ENCODE measurements at regions not wholly inside any gene's neighbourhood (a gene's known extent, or its start where the extent isn't known, plus 50 kb on each side); places are given as distances from the start of the nearest gene placed in this dataset.

- Histone ChIP-seq H3K27ac (no peak overlapping the region), H3K4me1 (no peaks in the 10 kb centered on the region), H3K27me3 (no peaks in the 10 kb centered on the region), H3K9ac (no peak overlapping the region), H3K9me3 (ENCODE audit: low read depth) (no peaks in the 10 kb centered on the region), H3K4me2 (no peak overlapping the region), H3K79me2 (ENCODE audit: low read depth) (no peaks in the 10 kb centered on the region), H2AFZ (replicated peaks) (no peak overlapping the region), H3K4me3 (no peak overlapping the region), H4K20me1 (ENCODE audit: low read depth) (no peaks in the 10 kb centered on the region), H3K36me3 (no peaks in the 10 kb centered on the region), H3F3A (ENCODE audit: low read depth) (no peaks in the 10 kb centered on the region)
- Mint-ChIP-seq H3K27me3 (ENCODE audit: insufficient read depth, low read depth) (peaks cover 2% of the 10 kb centered on the region), H3K36me3 (no peaks in the 10 kb centered on the region), H3K4me1 (peaks cover 5% of the 10 kb centered on the region), H3K9me3 (peaks cover 6% of the 10 kb centered on the region), H3K27ac (no peak overlapping the region), H3K4me3 (no peak overlapping the region)
- TF ChIP-seq EZH2 (IDR thresholded peaks at IDR 0.05) (no peak), EZH2phosphoT487 (IDR thresholded peaks at IDR 0.05) (no peak), CTCF (IDR thresholded peaks at IDR 0.05) (no peak)
- no peak for DNase-seq (ENCODE audit: low spot score)
These were observed 167.8 kb upstream of the PAQR3 start for GRCh38 chr4:79107014-79107413.

GRCh38 chr4:79088946-79089691 lies 149.9 kb upstream of the PAQR3 start:
- DNase-seq (ENCODE audit: low spot score), result peak; percentile 25
- no peaks in the 10 kb centered on the region for H3F3A ChIP-seq (ENCODE audit: low read depth)
- H3K4me3 ChIP-seq, result no peak overlapping the region
- Mint-ChIP-seq H3K9me3 (no peaks in the 10 kb centered on the region), H3K4me1 (peaks cover 39% of the 10 kb centered on the region), H3K4me3 (no peak overlapping the region), H3K36me3 (no peaks in the 10 kb centered on the region), H3K27me3 (ENCODE audit: insufficient read depth, low read depth) (peaks cover 2% of the 10 kb centered on the region), H3K27ac (peak overlapping the region; percentile 58)
- H3K27ac ChIP-seq, result no peak overlapping the region
- no peaks in the 10 kb centered on the region for H4K20me1 ChIP-seq (ENCODE audit: low read depth)
- no peaks in the 10 kb centered on the region for H3K36me3 ChIP-seq
- no peaks in the 10 kb centered on the region for H3K9me3 ChIP-seq (ENCODE audit: low read depth)
- no peak overlapping the region for H3K9ac ChIP-seq
- H2AFZ ChIP-seq (replicated peaks), result no peak overlapping the region
- H3K79me2 ChIP-seq (ENCODE audit: low read depth), result no peaks in the 10 kb centered on the region
- H3K4me2 ChIP-seq, result no peak overlapping the region
- peaks cover 22% of the 10 kb centered on the region for H3K4me1 ChIP-seq
- TF ChIP-seq EZH2phosphoT487 (IDR thresholded peaks at IDR 0.05) (no peak), EZH2 (IDR thresholded peaks at IDR 0.05) (no peak), CTCF (IDR thresholded peaks at IDR 0.05) (no peak)
- H3K27me3 ChIP-seq, result no peaks in the 10 kb centered on the region

- H3K4me1 Mint-ChIP-seq, result peaks cover 51% of the 10 kb centered on the region
- no peak for TF ChIP-seq EZH2phosphoT487 (IDR thresholded peaks at IDR 0.05)
- no peak for TF ChIP-seq CTCF (IDR thresholded peaks at IDR 0.05)
- TF ChIP-seq EZH2 (IDR thresholded peaks at IDR 0.05), result no peak
These were observed 147.8 kb upstream of the PAQR3 start for GRCh38 chr4:79087071-79087470.

More at GRCh38 chr4:79087071-79087470, 147.8 kb upstream of the PAQR3 start:
- no peaks in the 10 kb centered on the region for H3K27me3 ChIP-seq
- no peak overlapping the region for H3K9ac ChIP-seq
- peaks cover 7% of the 10 kb centered on the region for H3F3A ChIP-seq (ENCODE audit: low read depth)
- H3K4me3 ChIP-seq, result no peak overlapping the region
- H3K9me3 ChIP-seq (ENCODE audit: low read depth), result no peaks in the 10 kb centered on the region
- no peak overlapping the region for H3K27ac ChIP-seq
- no peak overlapping the region for H2AFZ ChIP-seq (replicated peaks)
- H4K20me1 ChIP-seq (ENCODE audit: low read depth), result no peaks in the 10 kb centered on the region
- no peaks in the 10 kb centered on the region for H3K79me2 ChIP-seq (ENCODE audit: low read depth)
- H3K4me3 Mint-ChIP-seq, result no peak overlapping the region
- no peaks in the 10 kb centered on the region for H3K36me3 ChIP-seq
- peaks cover 10% of the 10 kb centered on the region for H3K9me3 Mint-ChIP-seq
- peak overlapping the region; percentile 41 for H3K4me2 ChIP-seq
- peaks cover 4% of the 10 kb centered on the region for H3K36me3 Mint-ChIP-seq
- peak; percentile 36 for DNase-seq (ENCODE audit: low spot score)
- H3K4me1 ChIP-seq, result peaks cover 29% of the 10 kb centered on the region
- H3K27me3 Mint-ChIP-seq (ENCODE audit: insufficient read depth, low read depth), result peaks cover 4% of the 10 kb centered on the region
- H3K27ac Mint-ChIP-seq, result no peak overlapping the region

Measured in neural progenitor cell (in vitro differentiated cells).